HCT116 (cell line): ENCODE measurements at regions not wholly inside any gene's neighbourhood (a gene's known extent, or its start where the extent isn't known, plus 50 kb on each side); places are given as distances from the start of the nearest gene placed in this dataset.

Source experiments
- ATAC-seq: fragments of 200-7000 bp; cut with Tn5 transposase; 2 replicates; pipeline ENCODE4 v1.9.1; 2020; ENCODE audit warnings: mild to moderate bottlenecking, moderate library complexity
- BruUV-seq: library from RNA; stranded (reverse); fragments of 400-500 nt; replicated peaks from 2 replicates; lab custom pipeline; 2021; lab: Mats Ljungman, UMichigan
- CTCF ChIA-PET: fragments of 300-600 bp; sonication (Branson Sonifier 250); formaldehyde crosslinking; loops from one replicate; lab custom pipeline; 2021; ENCODE audit warnings: antibody characterized with exemption; lab: Charles Lee
- POLR2A ChIA-PET: fragments of 300-600, 350-600 bp; sonication (Branson Sonifier 250); formaldehyde crosslinking; loops from one replicate; lab custom pipeline; 2021; ENCODE audit warnings: antibody characterized with exemption; lab: Charles Lee
- RAD21 ChIA-PET, 2 experiments: fragments of 300-600 bp; sonication (Branson Sonifier 250); formaldehyde crosslinking; loops; one replicate each; lab custom pipeline; 2023; ENCODE audit warnings: low total read pairs in 2 of 2; ENCODE audit not compliant: uncharacterized antibody in 2 of 2, unreplicated experiment in 2 of 2, low non-redundant PET in 1 of 2; lab: Charles Lee
- DNase-seq: peaks from one replicate; pipeline ENCODE4 v3.0.0-alpha.2; 2010; ENCODE audit warnings: low read depth, low spot score
- H2AFZ ChIP-seq: fragments of 200-600 bp; shearing (Covaris generic), sonication (generic); 2 replicates; pipeline ENCODE4 v1.6.1; 2017; ENCODE audit warnings: low read depth, mixed run types, mixed read lengths, antibody characterized with exemption, low read length; ENCODE audit not compliant: poor library complexity, severe bottlenecking
- H3K27ac ChIP-seq: 2 replicates; pipeline ENCODE4 v1.5.1; 2012; ENCODE audit warnings: low read depth, low read length
- H3K27me3 ChIP-seq: fragments of 200-600 bp; sonication (generic); 2 replicates; pipeline ENCODE4 v1.6.1; 2016; ENCODE audit warnings: mixed run types, low read length, mixed read lengths; ENCODE audit not compliant: insufficient read depth
- H3K36me3 ChIP-seq, 2 experiments: fragments of 200-500 bp in 1 of 2; fragments of 200-600 bp in 1 of 2; sonication (Bioruptor generic) in 1 of 2; sonication (generic) in 1 of 2; 2 replicates each; pipeline versions ENCODE4 v1.5.1 to v1.6.1; 2014 to 2016; ENCODE audit warnings: low read length in 2 of 2, inconsistent platforms in 1 of 2, mixed read lengths in 1 of 2, mixed run types in 1 of 2; ENCODE audit not compliant: insufficient read depth in 2 of 2, control insufficient read depth in 1 of 2
- H3K4me1 ChIP-seq, 2 experiments: fragments of 200-600 bp in 1 of 2; sonication (generic) in 1 of 2; 2 replicates each; pipeline versions ENCODE4 v1.5.1 to v1.6.1; 2012 to 2017; ENCODE audit warnings: low read length in 2 of 2, inconsistent platforms in 1 of 2, mild to moderate bottlenecking in 1 of 2, mixed read lengths in 1 of 2, mixed run types in 1 of 2, moderate library complexity in 1 of 2; ENCODE audit not compliant: insufficient read depth in 2 of 2, control insufficient read depth in 1 of 2
- H3K4me2 ChIP-seq: fragments of 200-600 bp; sonication (generic); 2 replicates; pipeline ENCODE4 v1.6.1; 2017; ENCODE audit warnings: mixed run types, low read length, mixed read lengths
- H3K4me3 ChIP-seq, 2 experiments: fragments of 200-600 bp in 1 of 2; sonication (generic) in 1 of 2; replicated peaks in 1 of 2; 2 replicates each; pipeline ENCODE4 v1.5.1; 2011 to 2016; ENCODE audit warnings: low read length in 2 of 2, control low read depth in 1 of 2, low read depth in 1 of 2, mild to moderate bottlenecking in 1 of 2, mixed read lengths in 1 of 2, mixed run types in 1 of 2
- H3K79me2 ChIP-seq: fragments of 200-600 bp; sonication (generic); 2 replicates; pipeline ENCODE4 v1.6.1; 2017; ENCODE audit warnings: mild to moderate bottlenecking, mixed run types, low read length, moderate library complexity, mixed read lengths; ENCODE audit not compliant: insufficient read depth
- H3K9ac ChIP-seq: fragments of 200-600 bp; sonication (generic); 2 replicates; pipeline ENCODE4 v1.6.1; 2016; ENCODE audit warnings: low read length, mixed read lengths
- H3K9me2 ChIP-seq: fragments of 200-600 bp; sonication (generic), shearing (Covaris generic); 2 replicates; pipeline ENCODE4 v1.6.1; 2017; ENCODE audit warnings: mixed run types, mild to moderate bottlenecking, moderate library complexity; ENCODE audit not compliant: insufficient read depth
- H3K9me3 ChIP-seq, 2 experiments: fragments of 200-500 bp in 1 of 2; fragments of 200-600 bp in 1 of 2; sonication (Bioruptor generic) in 1 of 2; sonication (generic) in 1 of 2; 2 replicates each; pipeline ENCODE4 v1.6.1; 2014 to 2017; ENCODE audit warnings: low read length in 2 of 2, mixed read lengths in 2 of 2, inconsistent platforms in 1 of 2, low read depth in 1 of 2, mild to moderate bottlenecking in 1 of 2, mixed run types in 1 of 2, moderate library complexity in 1 of 2; ENCODE audit not compliant: control insufficient read depth in 1 of 2, insufficient read depth in 1 of 2
- H4K20me1 ChIP-seq: fragments of 200-600 bp; sonication (generic), shearing (Covaris generic); 2 replicates; pipeline ENCODE4 v1.6.1; 2017; ENCODE audit warnings: mixed run types, mild to moderate bottlenecking, moderate library complexity; ENCODE audit not compliant: insufficient read depth
- CTCF ChIP-seq, 3 experiments: fragments of 200-600 bp in 1 of 3; sonication (generic) in 1 of 3; IDR thresholded peaks in 2 of 3; conservative IDR thresholded peaks in 1 of 3; 2 replicates each; pipeline ENCODE4 v1.5.1; 2012 to 2017; ENCODE audit warnings: low read depth in 2 of 3, low read length in 2 of 3, antibody characterized with exemption in 1 of 3, borderline replicate concordance in 1 of 3, control low read depth in 1 of 3, mild to moderate bottlenecking in 1 of 3, mixed read lengths in 1 of 3, mixed run types in 1 of 3, moderate library complexity in 1 of 3; ENCODE audit not compliant: insufficient read depth in 1 of 3
- FOSL1 ChIP-seq: IDR thresholded peaks from 2 replicates; pipeline ENCODE4 v1.6.1; 2012; ENCODE audit warnings: low read depth
- POLR2A ChIP-seq: IDR thresholded peaks from 2 replicates; pipeline ENCODE4 v1.7.0; 2011; ENCODE audit warnings: borderline replicate concordance; ENCODE audit not compliant: insufficient read depth, insufficient read length; ENCODE audit errors: extremely low read depth
- RAD21 ChIP-seq: IDR thresholded peaks from 2 replicates; pipeline ENCODE4 v1.6.1; 2012; ENCODE audit warnings: low read depth, mild to moderate bottlenecking
- SIN3A ChIP-seq: IDR thresholded peaks from 2 replicates; pipeline ENCODE4 v1.6.1; 2012; ENCODE audit warnings: low read depth
- SP1 ChIP-seq: IDR thresholded peaks from 2 replicates; pipeline ENCODE4 v1.6.1; 2012; ENCODE audit warnings: low read depth
- SRF ChIP-seq: IDR thresholded peaks from 2 replicates; pipeline ENCODE4 v1.6.1; 2012; ENCODE audit warnings: low read depth
- YY1 ChIP-seq: IDR thresholded peaks from 2 replicates; pipeline ENCODE4 v1.6.1; 2011; ENCODE audit warnings: low read length, low read depth, moderate library complexity, mild to moderate bottlenecking; ENCODE audit not compliant: insufficient replicate concordance; ENCODE audit errors: extremely low read depth
- ZBTB33 ChIP-seq: IDR thresholded peaks from 2 replicates; pipeline ENCODE4 v1.6.1; 2011; ENCODE audit warnings: mild to moderate bottlenecking, low read length, moderate library complexity; ENCODE audit not compliant: insufficient replicate concordance; ENCODE audit errors: extremely low read depth
- ZFX ChIP-seq: fragments of 450-650 bp; IDR thresholded peaks from 2 replicates; pipeline ENCODE4 v1.6.1; 2017
- ZNF274 ChIP-seq: fragments of 200-500 bp; sonication (Bioruptor generic); IDR thresholded peaks from 2 replicates; pipeline ENCODE4 v1.6.1; 2014; ENCODE audit warnings: mild to moderate bottlenecking, low read depth, low read length, inconsistent platforms
- intact Hi-C: fragments of 100-400 bp; cut with micrococcal nuclease; formaldehyde crosslinking; loops from 2 replicates; pipeline ENCODE4 v1.10.0; 2022

- peaks cover 4% of the 10 kb centered on the region; the same call in 1 of the 2 replicates for H3K9me2 ChIP-seq
- H3K4me3 ChIP-seq: no peak overlapping the region
- no peaks in the 10 kb centered on the region; a peak in 1 of 4 replicates for H3K36me3 ChIP-seq
- H3K27me3 ChIP-seq: no peaks in the 10 kb centered on the region
- no peak for DNase-seq
- RAD21 ChIA-PET: no interaction called here
- H4K20me1 ChIP-seq: no peaks in the 10 kb centered on the region
- intact Hi-C loops: no loop called here
- TF ChIP-seq POLR2A (no peak), ZNF274 (no peak), ZBTB33 (no peak), FOSL1 (no peak), SRF (no peak), YY1 (no peak), ZFX (no peak), SIN3A (no peak), SP1 (no peak), RAD21 (no peak), CTCF (IDR thresholded peaks at IDR 0.05 in 2 of 3, conservative IDR thresholded peaks at IDR 0.05 in 1 of 3; ENCODE audit: borderline replicate concordance in 1 of 3, insufficient read depth in 1 of 3, low read depth in 2 of 3, low read length in 2 of 3) (no peak)
- TF ChIP-seq, all 23 proteins: peak for 0
- H3K9ac ChIP-seq: no peak overlapping the region
- H3K9me3 ChIP-seq: peaks cover 0 to 7% of the 10 kb centered on the region in 2 experiments; a peak in 1 of 4 replicates
- H3K4me1 ChIP-seq: no peaks in the 10 kb centered on the region
- no TSS peak for BruUV-seq
- CTCF ChIA-PET: no interaction called here
- no peak overlapping the region for H3K4me2 ChIP-seq
- POLR2A ChIA-PET: no interaction called here
- H3K27ac ChIP-seq: no peak overlapping the region
- H2AFZ ChIP-seq: no peak overlapping the region
- H3K79me2 ChIP-seq: no peaks in the 10 kb centered on the region
- no peak for ATAC-seq
Observed at GRCh38 chr4:124066595-124066994, 645.9 kb downstream of the ANKRD50 start.
